GM19463 (cell line): ENCODE measurements at regions not wholly inside any gene's neighbourhood (a gene's known extent, or its start where the extent isn't known, plus 50 kb on each side); places are given as distances from the start of the nearest gene placed in this dataset.

ENCODE experiments used
- ATAC-seq: cut with Tn5 transposase; IDR thresholded peaks from one replicate; pipeline ENCODE4 v1.9.1; 2021; ENCODE audit warnings: mild to moderate bottlenecking, moderate library complexity; ENCODE audit not compliant: unreplicated experiment

- ATAC-seq, result no peak
Observed at GRCh38 chr6:54009052-54009654, 102.1 kb upstream of the MLIP start.

- ATAC-seq, result no peak
Observed at GRCh38 chr6:54010340-54011276, 100.6 kb upstream of the MLIP start.

GRCh38 chr6:54011277-54011648 is 100.0 kb upstream of the MLIP start:
- ATAC-seq, result no peak

GRCh38 chr6:54013966-54014365 is 97.3 kb upstream of the MLIP start:
- no peak for ATAC-seq

GRCh38 chr6:54014440-54014839 is 96.8 kb upstream of the MLIP start:
- no peak for ATAC-seq

GRCh38 chr6:54017877-54018276 is 93.4 kb upstream of the MLIP start:
- no peak for ATAC-seq

- ATAC-seq, result no peak
Observed at GRCh38 chr6:54018722-54019121, 92.5 kb upstream of the MLIP start.

- ATAC-seq, result no peak
Observed at GRCh38 chr6:54019860-54020259, 91.4 kb upstream of the MLIP start.

GRCh38 chr6:54020334-54020733 is 90.9 kb upstream of the MLIP start:
- no peak for ATAC-seq

- ATAC-seq, result no peak
Observed at GRCh38 chr6:54026652-54027400, 84.4 kb upstream of the MLIP start.

- ATAC-seq, result no peak
Observed at GRCh38 chr6:54028170-54028569, 83.1 kb upstream of the MLIP start.

GRCh38 chr6:54029187-54029586 is 82.1 kb upstream of the MLIP start:
- ATAC-seq, result no peak

GRCh38 chr6:54031169-54031568 is 80.1 kb upstream of the MLIP start:
- no peak for ATAC-seq

- no peak for ATAC-seq
Observed at GRCh38 chr6:54037277-54037779, 73.9 kb upstream of the MLIP start.

GRCh38 chr6:54040545-54040944 is 70.7 kb upstream of the MLIP start:
- ATAC-seq, result no peak

GRCh38 chr6:54041239-54041638 is 70.0 kb upstream of the MLIP start:
- ATAC-seq, result no peak

GRCh38 chr6:54043360-54043759 is 67.9 kb upstream of the MLIP start:
- ATAC-seq, result no peak

GRCh38 chr6:54044059-54044458 is 67.2 kb upstream of the MLIP start:
- no peak for ATAC-seq

- no peak for ATAC-seq
Observed at GRCh38 chr6:54048782-54049181, 62.5 kb upstream of the MLIP start.

GRCh38 chr6:54050750-54051149 is 60.5 kb upstream of the MLIP start:
- ATAC-seq, result no peak

- no peak for ATAC-seq
Observed at GRCh38 chr6:54053881-54054391, 57.3 kb upstream of the MLIP start.
